Loucy (cell line): ENCODE measurements at regions not wholly inside any gene's neighbourhood (a gene's known extent, or its start where the extent isn't known, plus 50 kb on each side); places are given as distances from the start of the nearest gene placed in this dataset.

Source experiments
- EZH2phosphoT487 ChIP-seq: fragments of 200-600 bp; IDR thresholded peaks from 2 replicates; pipeline ENCODE4 v1.6.1; 2018; ENCODE audit warnings: antibody characterized with exemption, mild to moderate bottlenecking, moderate library complexity, borderline replicate concordance
- TF ChIP-seq, protein P1 (sequence below): fragments of 200-600 bp; sonication (generic); conservative IDR thresholded peaks from 2 replicates; pipeline ENCODE4 v1.5.1; 2014; ENCODE audit warnings: mild to moderate bottlenecking, antibody characterized with exemption, low read length

DNA sequence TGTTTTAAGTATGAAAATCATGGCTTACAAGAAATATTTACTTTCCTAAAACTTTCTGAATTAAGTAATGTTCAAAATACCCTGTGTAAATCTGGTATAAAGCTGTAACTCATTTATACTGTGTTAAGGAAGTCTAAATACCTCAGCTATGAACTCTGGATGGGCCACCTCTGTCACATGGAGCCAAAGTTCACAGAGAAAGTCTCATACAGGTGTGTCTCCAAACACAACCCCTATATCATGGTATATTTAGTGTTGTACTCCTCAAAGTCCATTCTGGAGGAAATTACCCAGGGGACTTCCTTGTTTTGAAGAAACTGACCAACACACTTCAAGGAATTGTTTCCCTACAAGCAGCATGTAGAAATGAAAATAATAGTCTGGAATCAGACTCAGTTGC is 909.2 kb upstream of the TENM4 start:
- TF ChIP-seq, protein P1, sequence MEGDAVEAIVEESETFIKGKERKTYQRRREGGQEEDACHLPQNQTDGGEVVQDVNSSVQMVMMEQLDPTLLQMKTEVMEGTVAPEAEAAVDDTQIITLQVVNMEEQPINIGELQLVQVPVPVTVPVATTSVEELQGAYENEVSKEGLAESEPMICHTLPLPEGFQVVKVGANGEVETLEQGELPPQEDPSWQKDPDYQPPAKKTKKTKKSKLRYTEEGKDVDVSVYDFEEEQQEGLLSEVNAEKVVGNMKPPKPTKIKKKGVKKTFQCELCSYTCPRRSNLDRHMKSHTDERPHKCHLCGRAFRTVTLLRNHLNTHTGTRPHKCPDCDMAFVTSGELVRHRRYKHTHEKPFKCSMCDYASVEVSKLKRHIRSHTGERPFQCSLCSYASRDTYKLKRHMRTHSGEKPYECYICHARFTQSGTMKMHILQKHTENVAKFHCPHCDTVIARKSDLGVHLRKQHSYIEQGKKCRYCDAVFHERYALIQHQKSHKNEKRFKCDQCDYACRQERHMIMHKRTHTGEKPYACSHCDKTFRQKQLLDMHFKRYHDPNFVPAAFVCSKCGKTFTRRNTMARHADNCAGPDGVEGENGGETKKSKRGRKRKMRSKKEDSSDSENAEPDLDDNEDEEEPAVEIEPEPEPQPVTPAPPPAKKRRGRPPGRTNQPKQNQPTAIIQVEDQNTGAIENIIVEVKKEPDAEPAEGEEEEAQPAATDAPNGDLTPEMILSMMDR: no peak
- TF ChIP-seq EZH2phosphoT487: no peak
